ENCODE measurements at regions not wholly inside any gene's neighbourhood (a gene's known extent, or its start where the extent isn't known, plus 50 kb on each side); places are given as distances from the start of the nearest gene placed in this dataset.

DNA sequence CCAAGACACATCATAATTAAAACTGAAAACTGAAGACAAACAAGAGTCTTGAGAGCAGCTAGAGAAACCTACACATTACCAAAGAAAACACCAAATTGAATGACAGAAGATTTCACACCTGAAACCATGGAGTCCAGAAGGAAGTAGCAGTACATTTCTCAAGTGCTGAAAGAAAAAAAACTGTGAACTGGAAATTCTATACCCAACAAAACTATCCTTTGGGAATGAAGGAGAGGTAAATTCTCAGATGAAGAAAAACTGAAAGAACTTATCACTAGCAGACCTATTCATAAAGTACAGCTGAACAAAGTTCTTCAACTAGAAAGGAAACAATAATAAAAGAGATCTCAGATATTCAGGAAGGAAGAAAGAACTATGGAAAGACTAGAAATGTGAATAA, 198.7 kb upstream of the ZNF507 start:
- H3K36me3 ChIP-seq (ENCODE audit: control insufficient read depth in 2 of 2, insufficient read depth in 2 of 2, low read length in 2 of 2): no peaks in the 10 kb centered on the region
- H3K9me3 ChIP-seq (ENCODE audit: control insufficient read depth in 2 of 2, low read length in 2 of 2): peaks cover 0 to 2% of the 10 kb centered on the region in 2 donors
- H3K27me3 ChIP-seq (ENCODE audit: control insufficient read depth in 2 of 2, insufficient read depth in 2 of 2, low read length in 2 of 2): no peaks in the 10 kb centered on the region
- H3K27ac ChIP-seq (ENCODE audit: low read depth in 2 of 2, low read length in 2 of 2): no peak overlapping the region
- no peak overlapping the region for H3K9ac ChIP-seq (ENCODE audit: low read depth in 1 of 2, low read length in 2 of 2)
- no peaks in the 10 kb centered on the region for H3K4me1 ChIP-seq (ENCODE audit: control insufficient read depth in 2 of 2, insufficient read depth in 2 of 2, low read length in 2 of 2)
- H3K4me3 ChIP-seq (ENCODE audit: low read length in 2 of 2): no peak overlapping the region

GRCh38 chr19:32150605-32151004, 194.8 kb upstream of the ZNF507 start:
- Histone ChIP-seq H3K27me3 (ENCODE audit: control insufficient read depth in 2 of 2, insufficient read depth in 2 of 2, low read length in 2 of 2) (no peaks in the 10 kb centered on the region), H3K27ac (ENCODE audit: low read depth in 2 of 2, low read length in 2 of 2) (no peak overlapping the region), H3K9ac (ENCODE audit: low read depth in 1 of 2, low read length in 2 of 2) (no peak overlapping the region), H3K9me3 (ENCODE audit: control insufficient read depth in 2 of 2, low read length in 2 of 2) (no peaks in the 10 kb centered on the region), H3K36me3 (ENCODE audit: control insufficient read depth in 2 of 2, insufficient read depth in 2 of 2, low read length in 2 of 2) (no peaks in the 10 kb centered on the region), H3K4me3 (ENCODE audit: low read length in 2 of 2) (no peak overlapping the region), H3K4me1 (ENCODE audit: control insufficient read depth in 2 of 2, insufficient read depth in 2 of 2, low read length in 2 of 2) (no peaks in the 10 kb centered on the region)

GRCh38 chr19:32154418-32154817, 191.0 kb upstream of the ZNF507 start:
- H3K9me3 ChIP-seq (ENCODE audit: control insufficient read depth in 2 of 2, low read length in 2 of 2): no peaks in the 10 kb centered on the region

GRCh38 chr19:32164384-32164992, 180.9 kb upstream of the ZNF507 start:
- Histone ChIP-seq H3K27me3 (ENCODE audit: control insufficient read depth in 2 of 2, insufficient read depth in 2 of 2, low read length in 2 of 2) (no peaks in the 10 kb centered on the region), H3K36me3 (ENCODE audit: control insufficient read depth in 2 of 2, insufficient read depth in 2 of 2, low read length in 2 of 2) (no peaks in the 10 kb centered on the region), H3K27ac (ENCODE audit: low read depth in 2 of 2, low read length in 2 of 2) (no peak overlapping the region), H3K9me3 (ENCODE audit: control insufficient read depth in 2 of 2, low read length in 2 of 2) (no peaks in the 10 kb centered on the region), H3K9ac (ENCODE audit: low read depth in 1 of 2, low read length in 2 of 2) (no peak overlapping the region), H3K4me3 (ENCODE audit: low read length in 2 of 2) (no peak overlapping the region), H3K4me1 (ENCODE audit: control insufficient read depth in 2 of 2, insufficient read depth in 2 of 2, low read length in 2 of 2) (no peaks in the 10 kb centered on the region)

More at GRCh38 chr19:32154418-32154817, 191.0 kb upstream of the ZNF507 start:
- Histone ChIP-seq H3K36me3 (ENCODE audit: control insufficient read depth in 2 of 2, insufficient read depth in 2 of 2, low read length in 2 of 2) (no peaks in the 10 kb centered on the region), H3K4me1 (ENCODE audit: control insufficient read depth in 2 of 2, insufficient read depth in 2 of 2, low read length in 2 of 2) (no peaks in the 10 kb centered on the region), H3K9ac (ENCODE audit: low read depth in 1 of 2, low read length in 2 of 2) (no peak overlapping the region), H3K4me3 (ENCODE audit: low read length in 2 of 2) (no peak overlapping the region), H3K27me3 (ENCODE audit: control insufficient read depth in 2 of 2, insufficient read depth in 2 of 2, low read length in 2 of 2) (no peaks in the 10 kb centered on the region), H3K27ac (ENCODE audit: low read depth in 2 of 2, low read length in 2 of 2) (no peak overlapping the region)

DNA sequence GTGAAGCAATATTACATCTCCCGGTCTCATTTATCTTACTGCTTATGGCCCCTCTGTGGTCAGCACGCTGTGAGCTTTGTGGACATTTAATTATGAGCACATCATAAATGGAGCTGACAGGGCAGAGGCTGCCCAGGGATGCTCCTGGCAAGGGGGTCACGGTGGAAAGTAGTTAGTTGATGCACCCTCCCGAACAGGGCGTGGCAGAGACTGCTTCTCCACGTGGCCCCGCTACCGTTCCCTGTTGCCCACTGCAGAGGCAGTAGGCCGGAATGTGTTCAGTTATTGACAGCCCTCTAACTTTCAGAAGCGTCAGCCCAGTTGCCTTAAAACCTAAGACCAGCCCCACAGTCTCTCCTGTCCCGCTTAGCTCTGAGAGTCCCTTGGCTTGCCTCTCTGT, 180.3 kb upstream of the ZNF507 start:
- Histone ChIP-seq H3K27me3 (ENCODE audit: control insufficient read depth in 2 of 2, insufficient read depth in 2 of 2, low read length in 2 of 2) (no peaks in the 10 kb centered on the region), H3K9ac (ENCODE audit: low read depth in 1 of 2, low read length in 2 of 2) (no peak overlapping the region), H3K9me3 (ENCODE audit: control insufficient read depth in 2 of 2, low read length in 2 of 2) (no peaks in the 10 kb centered on the region), H3K36me3 (ENCODE audit: control insufficient read depth in 2 of 2, insufficient read depth in 2 of 2, low read length in 2 of 2) (no peaks in the 10 kb centered on the region), H3K4me1 (ENCODE audit: control insufficient read depth in 2 of 2, insufficient read depth in 2 of 2, low read length in 2 of 2) (no peaks in the 10 kb centered on the region), H3K4me3 (ENCODE audit: low read length in 2 of 2) (no peak overlapping the region), H3K27ac (ENCODE audit: low read depth in 2 of 2, low read length in 2 of 2) (no peak overlapping the region)

DNA sequence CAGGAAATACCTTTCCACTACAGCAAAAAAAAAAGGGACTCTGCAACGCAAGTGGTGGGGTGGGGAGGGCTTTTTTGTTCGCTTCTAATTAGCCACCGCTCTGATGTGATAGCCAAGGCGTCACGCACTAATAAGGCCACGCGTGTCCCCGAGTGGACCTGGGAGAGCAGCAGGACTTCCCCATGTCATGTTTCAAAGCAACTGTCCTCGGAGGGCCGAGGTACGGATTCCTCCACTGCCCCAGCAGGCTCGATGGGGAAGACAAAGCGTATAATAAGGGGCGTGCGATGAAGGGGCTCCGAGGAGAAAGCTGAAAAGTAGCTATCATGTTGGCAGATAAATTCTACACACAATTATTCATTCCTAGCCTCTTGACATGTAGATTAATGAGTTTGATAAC, 179.7 kb upstream of the ZNF507 start:
- no peak overlapping the region for H3K27ac ChIP-seq (ENCODE audit: low read depth in 2 of 2, low read length in 2 of 2)
- no peak overlapping the region for H3K9ac ChIP-seq (ENCODE audit: low read depth in 1 of 2, low read length in 2 of 2)
- H3K4me3 ChIP-seq (ENCODE audit: low read length in 2 of 2): no peak overlapping the region
- H3K36me3 ChIP-seq (ENCODE audit: control insufficient read depth in 2 of 2, insufficient read depth in 2 of 2, low read length in 2 of 2): no peaks in the 10 kb centered on the region
- no peaks in the 10 kb centered on the region for H3K27me3 ChIP-seq (ENCODE audit: control insufficient read depth in 2 of 2, insufficient read depth in 2 of 2, low read length in 2 of 2)
- H3K4me1 ChIP-seq (ENCODE audit: control insufficient read depth in 2 of 2, insufficient read depth in 2 of 2, low read length in 2 of 2): no peaks in the 10 kb centered on the region
- H3K9me3 ChIP-seq (ENCODE audit: control insufficient read depth in 2 of 2, low read length in 2 of 2): no peaks in the 10 kb centered on the region

DNA sequence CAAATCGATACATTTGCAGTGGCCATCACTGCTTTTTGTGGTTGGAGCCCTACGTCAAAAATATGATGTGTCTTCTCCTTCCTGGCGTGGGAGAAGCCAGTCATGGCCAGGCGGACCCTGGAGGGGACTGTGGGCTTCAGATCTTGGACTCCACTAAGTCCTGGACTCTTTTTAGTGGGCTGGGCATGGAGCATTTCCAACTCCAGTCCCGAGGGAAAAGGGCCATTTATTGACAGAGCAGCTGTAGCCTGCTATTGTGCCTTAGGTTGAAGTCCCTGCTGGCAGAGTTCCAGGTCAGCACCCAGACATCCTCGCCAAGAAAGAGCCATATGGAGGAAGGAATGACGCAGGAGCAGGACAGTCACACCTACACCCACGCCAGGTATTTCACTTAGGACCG, 179.2 kb upstream of the ZNF507 start:
- Histone ChIP-seq H3K9me3 (ENCODE audit: control insufficient read depth in 2 of 2, low read length in 2 of 2) (no peaks in the 10 kb centered on the region), H3K9ac (ENCODE audit: low read depth in 1 of 2, low read length in 2 of 2) (no peak overlapping the region), H3K27me3 (ENCODE audit: control insufficient read depth in 2 of 2, insufficient read depth in 2 of 2, low read length in 2 of 2) (no peaks in the 10 kb centered on the region), H3K36me3 (ENCODE audit: control insufficient read depth in 2 of 2, insufficient read depth in 2 of 2, low read length in 2 of 2) (no peaks in the 10 kb centered on the region), H3K27ac (ENCODE audit: low read depth in 2 of 2, low read length in 2 of 2) (no peak overlapping the region), H3K4me3 (ENCODE audit: low read length in 2 of 2) (no peak overlapping the region), H3K4me1 (ENCODE audit: control insufficient read depth in 2 of 2, insufficient read depth in 2 of 2, low read length in 2 of 2) (no peaks in the 10 kb centered on the region)

- H3K27ac ChIP-seq (ENCODE audit: low read depth in 2 of 2, low read length in 2 of 2): no peak overlapping the region
- no peak overlapping the region for H3K9ac ChIP-seq (ENCODE audit: low read depth in 1 of 2, low read length in 2 of 2)
- H3K4me1 ChIP-seq (ENCODE audit: control insufficient read depth in 2 of 2, insufficient read depth in 2 of 2, low read length in 2 of 2): no peaks in the 10 kb centered on the region
- H3K4me3 ChIP-seq (ENCODE audit: low read length in 2 of 2): no peak overlapping the region
- H3K9me3 ChIP-seq (ENCODE audit: control insufficient read depth in 2 of 2, low read length in 2 of 2): no peaks in the 10 kb centered on the region
- no peaks in the 10 kb centered on the region for H3K27me3 ChIP-seq (ENCODE audit: control insufficient read depth in 2 of 2, insufficient read depth in 2 of 2, low read length in 2 of 2)
- no peaks in the 10 kb centered on the region for H3K36me3 ChIP-seq (ENCODE audit: control insufficient read depth in 2 of 2, insufficient read depth in 2 of 2, low read length in 2 of 2)
Observed at GRCh38 chr19:32168111-32168510, 177.3 kb upstream of the ZNF507 start.

DNA sequence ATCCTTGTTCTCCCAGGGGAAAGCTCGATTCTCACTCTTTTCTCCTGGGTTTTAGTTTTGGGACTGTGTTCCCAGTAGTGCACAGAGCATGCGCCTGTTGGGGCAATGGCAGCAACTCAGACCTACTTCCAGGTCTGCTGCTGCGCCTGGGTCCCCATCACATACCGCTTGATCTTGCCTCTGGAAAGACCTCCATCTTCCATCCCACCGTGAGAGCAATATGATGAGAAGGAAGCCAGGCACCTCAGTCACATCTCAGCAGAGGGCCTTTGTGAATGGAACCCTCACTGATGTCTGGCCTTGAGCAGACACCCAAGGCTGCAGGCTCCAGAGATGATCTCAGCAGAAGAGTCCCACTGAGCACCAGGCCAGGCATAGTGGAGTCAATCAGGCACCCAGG, 176.8 kb upstream of the ZNF507 start:
- no peaks in the 10 kb centered on the region for H3K36me3 ChIP-seq (ENCODE audit: control insufficient read depth in 2 of 2, insufficient read depth in 2 of 2, low read length in 2 of 2)

DNA sequence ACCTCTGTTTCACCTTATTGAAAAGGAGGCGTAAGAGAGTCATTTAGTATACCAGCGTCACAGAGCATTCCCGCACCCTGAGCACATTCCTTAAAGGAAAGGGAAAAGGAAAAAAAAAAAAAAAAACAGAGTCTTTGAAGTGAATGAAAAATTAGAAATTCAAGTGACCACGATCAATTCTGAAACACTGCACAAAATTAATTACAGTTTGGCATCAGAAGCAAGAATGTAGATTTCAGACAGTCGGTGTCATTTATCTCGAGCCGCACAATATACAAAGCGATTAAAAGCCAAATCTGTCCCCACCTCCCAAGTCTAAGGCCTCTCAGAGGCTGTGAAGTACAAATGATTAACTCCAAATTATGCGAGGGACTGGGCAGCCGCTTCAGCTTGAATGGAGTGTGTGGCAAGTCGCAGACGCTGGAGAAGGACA, 173.7 kb upstream of the ZNF507 start:
- H3K4me3 ChIP-seq (ENCODE audit: low read length in 2 of 2): no peak overlapping the region

More for the DNA sequence above, 176.8 kb upstream of the ZNF507 start:
- no peak overlapping the region for H3K4me3 ChIP-seq (ENCODE audit: low read length in 2 of 2)
- no peak overlapping the region for H3K9ac ChIP-seq (ENCODE audit: low read depth in 1 of 2, low read length in 2 of 2)
- no peaks in the 10 kb centered on the region for H3K9me3 ChIP-seq (ENCODE audit: control insufficient read depth in 2 of 2, low read length in 2 of 2)
- no peaks in the 10 kb centered on the region for H3K4me1 ChIP-seq (ENCODE audit: control insufficient read depth in 2 of 2, insufficient read depth in 2 of 2, low read length in 2 of 2)
- H3K27me3 ChIP-seq (ENCODE audit: control insufficient read depth in 2 of 2, insufficient read depth in 2 of 2, low read length in 2 of 2): no peaks in the 10 kb centered on the region
- H3K27ac ChIP-seq (ENCODE audit: low read depth in 2 of 2, low read length in 2 of 2): no peak overlapping the region

More for the DNA sequence above, 173.7 kb upstream of the ZNF507 start:
- no peaks in the 10 kb centered on the region for H3K9me3 ChIP-seq (ENCODE audit: control insufficient read depth in 2 of 2, low read length in 2 of 2)
- H3K4me1 ChIP-seq (ENCODE audit: control insufficient read depth in 2 of 2, insufficient read depth in 2 of 2, low read length in 2 of 2): no peaks in the 10 kb centered on the region
- no peaks in the 10 kb centered on the region for H3K36me3 ChIP-seq (ENCODE audit: control insufficient read depth in 2 of 2, insufficient read depth in 2 of 2, low read length in 2 of 2)
- H3K27me3 ChIP-seq (ENCODE audit: control insufficient read depth in 2 of 2, insufficient read depth in 2 of 2, low read length in 2 of 2): no peaks in the 10 kb centered on the region
- no peak overlapping the region for H3K27ac ChIP-seq (ENCODE audit: low read depth in 2 of 2, low read length in 2 of 2)
- H3K9ac ChIP-seq (ENCODE audit: low read depth in 1 of 2, low read length in 2 of 2): no peak overlapping the region
